H1 (cell line): ENCODE measurements at regions not wholly inside any gene's neighbourhood (a gene's known extent, or its start where the extent isn't known, plus 50 kb on each side); places are given as distances from the start of the nearest gene placed in this dataset.

ENCODE experiments used
- EZH2 ChIP-seq: fragments of 200-600 bp; sonication (generic); IDR thresholded peaks from 2 replicates; pipeline ENCODE4 v1.7.1; 2012; ENCODE audit warnings: low read depth, mild to moderate bottlenecking, moderate library complexity, low read length, inconsistent platforms; ENCODE audit not compliant: severe bottlenecking
- KDM1A ChIP-seq: fragments of 200-600, 300-600 bp; sonication (generic); IDR thresholded peaks from 2 replicates; pipeline ENCODE4 v1.7.1; 2016; ENCODE audit warnings: mild to moderate bottlenecking, low read length, borderline replicate concordance
- KDM5A ChIP-seq: fragments of 200-600 bp; IDR thresholded peaks from 2 replicates; pipeline ENCODE4 v1.7.1; 2012; ENCODE audit warnings: mild to moderate bottlenecking, low read length, inconsistent platforms, mixed read lengths
- MAFK ChIP-seq: IDR thresholded peaks from 2 replicates; pipeline ENCODE4 v1.6.1; 2012; ENCODE audit warnings: low read depth, mild to moderate bottlenecking, improper control_type of control experiment, low read length
- SAP30 ChIP-seq: fragments of 300-600 bp; sonication (generic); IDR thresholded peaks from 2 replicates; pipeline ENCODE4 v1.7.1; 2012; ENCODE audit warnings: low read length, moderate library complexity, mild to moderate bottlenecking, inconsistent platforms; ENCODE audit not compliant: insufficient read depth, insufficient replicate concordance
- SIN3A ChIP-seq, 2 experiments: IDR thresholded peaks in 1 of 2; conservative IDR thresholded peaks in 1 of 2; 2 replicates each; pipeline ENCODE4 v1.6.1; 2011 to 2012; ENCODE audit warnings: low read length in 2 of 2, improper control_type of control experiment in 1 of 2, low read depth in 1 of 2, mild to moderate bottlenecking in 1 of 2
- SIX5 ChIP-seq: IDR thresholded peaks from 2 replicates; pipeline ENCODE4 v1.6.1; 2011; ENCODE audit warnings: mild to moderate bottlenecking, low read depth, low read length

- TF ChIP-seq KDM1A = no peak
- TF ChIP-seq SIN3A (conservative IDR thresholded peaks at IDR 0.05 in 1 of 2, IDR thresholded peaks at IDR 0.05 in 1 of 2; ENCODE audit: low read depth in 1 of 2, low read length in 2 of 2) = no peak
- TF ChIP-seq MAFK = no peak
- TF ChIP-seq SAP30 = no peak
- TF ChIP-seq EZH2 = no peak
- TF ChIP-seq SIX5 = no peak
- TF ChIP-seq KDM5A = no peak
These were observed 341.0 kb downstream of the TCERG1L start (continued) for GRCh38 chr10:130970341-130971122.
